ENCODE measurements at regions not wholly inside any gene's neighbourhood (a gene's known extent, or its start where the extent isn't known, plus 50 kb on each side); places are given as distances from the start of the nearest gene placed in this dataset.

DNA sequence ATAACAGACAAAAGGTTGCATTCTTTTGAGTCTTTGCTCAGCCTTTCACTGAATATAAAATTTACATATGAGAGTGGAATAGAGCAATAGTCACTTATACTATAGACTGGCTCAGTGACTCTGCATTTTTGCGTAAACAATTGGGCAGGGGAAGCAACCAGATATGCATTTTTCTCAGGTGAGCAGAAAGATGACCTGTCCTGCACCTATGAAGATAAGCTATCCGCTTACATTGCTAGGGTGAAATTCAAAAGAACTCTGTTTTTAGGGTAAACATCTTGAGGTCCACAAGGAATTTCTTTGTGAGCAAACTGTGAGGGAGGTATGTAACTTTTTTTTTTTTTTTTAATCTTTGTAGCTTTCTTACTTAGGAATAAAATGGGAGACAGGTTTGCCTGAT, 602.4 kb upstream of the PRKX start:
- TF ChIP-seq, protein P1, sequence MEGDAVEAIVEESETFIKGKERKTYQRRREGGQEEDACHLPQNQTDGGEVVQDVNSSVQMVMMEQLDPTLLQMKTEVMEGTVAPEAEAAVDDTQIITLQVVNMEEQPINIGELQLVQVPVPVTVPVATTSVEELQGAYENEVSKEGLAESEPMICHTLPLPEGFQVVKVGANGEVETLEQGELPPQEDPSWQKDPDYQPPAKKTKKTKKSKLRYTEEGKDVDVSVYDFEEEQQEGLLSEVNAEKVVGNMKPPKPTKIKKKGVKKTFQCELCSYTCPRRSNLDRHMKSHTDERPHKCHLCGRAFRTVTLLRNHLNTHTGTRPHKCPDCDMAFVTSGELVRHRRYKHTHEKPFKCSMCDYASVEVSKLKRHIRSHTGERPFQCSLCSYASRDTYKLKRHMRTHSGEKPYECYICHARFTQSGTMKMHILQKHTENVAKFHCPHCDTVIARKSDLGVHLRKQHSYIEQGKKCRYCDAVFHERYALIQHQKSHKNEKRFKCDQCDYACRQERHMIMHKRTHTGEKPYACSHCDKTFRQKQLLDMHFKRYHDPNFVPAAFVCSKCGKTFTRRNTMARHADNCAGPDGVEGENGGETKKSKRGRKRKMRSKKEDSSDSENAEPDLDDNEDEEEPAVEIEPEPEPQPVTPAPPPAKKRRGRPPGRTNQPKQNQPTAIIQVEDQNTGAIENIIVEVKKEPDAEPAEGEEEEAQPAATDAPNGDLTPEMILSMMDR (IDR thresholded peaks at IDR 0.05), result no peak
- TF ChIP-seq POLR2AphosphoS5 (IDR thresholded peaks at IDR 0.05), result no peak
- TF ChIP-seq POLR2A (IDR thresholded peaks at IDR 0.05), result no peak

Measured in sigmoid colon (tissue), 4 donors.